GM23338 (cell line): ENCODE measurements at regions not wholly inside any gene's neighbourhood (a gene's known extent, or its start where the extent isn't known, plus 50 kb on each side); places are given as distances from the start of the nearest gene placed in this dataset.

Experiments used
- ATAC-seq: fragments of 200-7000 bp; cut with Tn5 transposase; 3 replicates; pipeline ENCODE4 v1.9.1; 2020
- DNase-seq: peaks from one replicate; pipeline ENCODE4 v3.0.0-alpha.2; 2015; ENCODE audit warnings: low spot score
- H2AFZ ChIP-seq: fragments of 200-600 bp; sonication (generic); 2 replicates; pipeline ENCODE4 v1.8.0; 2016; ENCODE audit warnings: antibody characterized with exemption, mild to moderate bottlenecking, moderate library complexity
- H3F3A ChIP-seq: fragments of 200-600 bp; sonication (generic); replicated peaks from 2 replicates; pipeline ENCODE4 v1.8.0; 2017; ENCODE audit warnings: antibody characterized with exemption, mixed run types, low read depth
- H3K27ac ChIP-seq: fragments of 200-600 bp; sonication (generic); 2 replicates; pipeline ENCODE4 v1.6.1; 2016; ENCODE audit warnings: low read depth
- H3K27me3 ChIP-seq: fragments of 200-600 bp; sonication (generic); 2 replicates; pipeline ENCODE4 v1.8.0; 2016; ENCODE audit warnings: mild to moderate bottlenecking, mixed run types, moderate library complexity; ENCODE audit not compliant: insufficient read depth
- H3K36me3 ChIP-seq: fragments of 200-600 bp; sonication (generic); 2 replicates; pipeline ENCODE4 v1.8.0; 2016; ENCODE audit warnings: mild to moderate bottlenecking; ENCODE audit not compliant: insufficient read depth
- H3K4me1 ChIP-seq: fragments of 200-600 bp; sonication (generic); 2 replicates; pipeline ENCODE4 v1.8.0; 2016; ENCODE audit warnings: mild to moderate bottlenecking, moderate library complexity; ENCODE audit not compliant: insufficient read depth
- H3K4me2 ChIP-seq: fragments of 200-600 bp; sonication (generic); 2 replicates; pipeline ENCODE4 v1.7.1; 2017; ENCODE audit warnings: mixed run types
- H3K4me3 ChIP-seq: fragments of 200-600 bp; sonication (generic); 2 replicates; pipeline ENCODE4 v1.6.1; 2016; ENCODE audit warnings: mixed run types
- H3K79me2 ChIP-seq: fragments of 200-600 bp; sonication (generic); replicated peaks from 2 replicates; pipeline ENCODE4 v1.8.0; 2017; ENCODE audit warnings: mild to moderate bottlenecking; ENCODE audit not compliant: insufficient read depth
- H3K9me2 ChIP-seq: fragments of 200-600 bp; sonication (generic); 2 replicates; pipeline ENCODE4 v1.8.0; 2017; ENCODE audit not compliant: insufficient read depth
- H4K20me1 ChIP-seq: fragments of 200-600 bp; sonication (generic); replicated peaks from 2 replicates; pipeline ENCODE4 v1.8.0; 2017; ENCODE audit warnings: mild to moderate bottlenecking; ENCODE audit not compliant: insufficient read depth
- H3K27ac Mint-ChIP-seq: 2 replicates; pipeline ENCODE4 v1.8.0; 2020; ENCODE audit warnings: inconsistent platforms, mild to moderate bottlenecking, moderate library complexity, mixed read lengths
- H3K27me3 Mint-ChIP-seq: 3 replicates; pipeline ENCODE4 v1.8.0; 2022; ENCODE audit warnings: low read depth, mild to moderate bottlenecking, moderate library complexity, mixed read lengths, inconsistent platforms; ENCODE audit not compliant: insufficient read depth, poor library complexity
- H3K36me3 Mint-ChIP-seq: 3 replicates; pipeline ENCODE4 v1.8.0; 2021; ENCODE audit warnings: low read depth, mild to moderate bottlenecking, inconsistent platforms, moderate library complexity, mixed read lengths
- H3K4me1 Mint-ChIP-seq: 3 replicates; pipeline ENCODE4 v1.8.0; 2020; ENCODE audit warnings: mild to moderate bottlenecking, inconsistent platforms, mixed read lengths
- H3K4me3 Mint-ChIP-seq: 3 replicates; pipeline ENCODE4 v1.8.0; 2021; ENCODE audit warnings: moderate library complexity, mild to moderate bottlenecking, inconsistent platforms, mixed read lengths
- H3K9me3 Mint-ChIP-seq: 3 replicates; pipeline ENCODE4 v1.8.0; 2020; ENCODE audit warnings: moderate library complexity, mild to moderate bottlenecking, inconsistent platforms, mixed read lengths
- CREB1 ChIP-seq: fragments of 250-450 bp; sonication (Bioruptor Pico); IDR thresholded peaks from 2 replicates; pipeline ENCODE4 v1.5.0; 2020; ENCODE audit warnings: low read depth, mild to moderate bottlenecking, moderate library complexity
- CTCF ChIP-seq, 2 experiments: fragments of 200-600 bp in 1 of 2; sonication (generic) in 1 of 2; conservative IDR thresholded peaks; 2 replicates each; pipeline versions ENCODE4 v1.5.1 to v1.6.1; 2016 to 2017; ENCODE audit warnings: antibody characterized with exemption in 2 of 2, low read depth in 2 of 2, mild to moderate bottlenecking in 2 of 2, moderate library complexity in 1 of 2
- EZH2 ChIP-seq: fragments of 200-600 bp; sonication (generic); IDR thresholded peaks from one replicate; pipeline ENCODE4 v1.8.0; 2017; ENCODE audit warnings: antibody characterized with exemption, mild to moderate bottlenecking, low read depth; ENCODE audit not compliant: unreplicated experiment
- EZH2phosphoT487 ChIP-seq: fragments of 200-600 bp; sonication (generic); IDR thresholded peaks from one replicate; pipeline ENCODE4 v1.8.1; 2018; ENCODE audit warnings: antibody characterized with exemption; ENCODE audit not compliant: unreplicated experiment
- JUNB ChIP-seq: IDR thresholded peaks from one replicate; pipeline ENCODE4 v1.6.1; 2016; ENCODE audit warnings: antibody characterized with exemption; ENCODE audit not compliant: unreplicated experiment
- NANOG ChIP-seq: IDR thresholded peaks from 2 replicates; pipeline ENCODE4 v1.6.1; 2016; ENCODE audit warnings: antibody characterized with exemption, borderline replicate concordance
- POLR2AphosphoS5 ChIP-seq: IDR thresholded peaks from 2 replicates; pipeline ENCODE4 v1.6.1; 2016; ENCODE audit warnings: antibody characterized with exemption, low read depth
- REST ChIP-seq: IDR thresholded peaks from one replicate; pipeline ENCODE4 v1.6.1; 2018; ENCODE audit warnings: antibody characterized with exemption; ENCODE audit not compliant: unreplicated experiment
- STAT1 ChIP-seq: IDR thresholded peaks from one replicate; pipeline ENCODE4 v1.6.1; 2016; ENCODE audit warnings: antibody characterized with exemption; ENCODE audit not compliant: unreplicated experiment
- ZNF114 ChIP-seq: fragments of 250-450 bp; sonication (Bioruptor Pico); IDR thresholded peaks from 2 replicates; pipeline ENCODE4 v1.5.0; 2020; ENCODE audit warnings: mild to moderate bottlenecking, moderate library complexity
- ZNF331 ChIP-seq: fragments of 250-450 bp; sonication (Bioruptor Pico); IDR thresholded peaks from 2 replicates; pipeline ENCODE4 v1.5.0; 2020; ENCODE audit warnings: low read depth, mild to moderate bottlenecking, moderate library complexity
- TF ChIP-seq, protein P1 (sequence below): fragments of 250-450 bp; sonication (Bioruptor Pico); IDR thresholded peaks from 2 replicates; pipeline ENCODE4 v1.5.0; 2020; ENCODE audit warnings: mild to moderate bottlenecking, moderate library complexity
- TF ChIP-seq, protein P2 (sequence below): IDR thresholded peaks from 2 replicates; pipeline ENCODE4 v1.6.1; 2016; ENCODE audit warnings: antibody characterized with exemption

GRCh38 chr12:84694116-84694515 is 218.5 kb downstream of the SLC6A15 start:
- no peaks in the 10 kb centered on the region for H3F3A ChIP-seq
- H3K4me2 ChIP-seq: no peak overlapping the region
- Mint-ChIP-seq H3K36me3 (peaks cover 4% of the 10 kb centered on the region; the same call in 1 of the 3 replicates), H3K9me3 (no peaks in the 10 kb centered on the region; the same call in 2 of the 3 replicates), H3K4me3 (no peak overlapping the region), H3K27me3 (no peaks in the 10 kb centered on the region), H3K27ac (no peak overlapping the region), H3K4me1 (peaks cover 59% of the 10 kb centered on the region)
- no peak for DNase-seq
- no peak overlapping the region for H3K27ac ChIP-seq
- H3K79me2 ChIP-seq: peaks cover 4% of the 10 kb centered on the region
- H4K20me1 ChIP-seq: no peaks in the 10 kb centered on the region
- H3K9me2 ChIP-seq: no peaks in the 10 kb centered on the region
- H3K27me3 ChIP-seq: no peaks in the 10 kb centered on the region
- TF ChIP-seq CTCF (conservative IDR thresholded peaks at IDR 0.05; ENCODE audit: low read depth in 2 of 2) (no peak), REST (no peak), JUNB (no peak), EZH2phosphoT487 (no peak), CREB1 (CRISPR knock-in tag) (no peak), POLR2AphosphoS5 (no peak), EZH2 (no peak), STAT1 (no peak), ZNF331 (no peak), ZNF114 (CRISPR knock-in tag) (no peak), NANOG (no peak)
- TF ChIP-seq, protein P1, sequence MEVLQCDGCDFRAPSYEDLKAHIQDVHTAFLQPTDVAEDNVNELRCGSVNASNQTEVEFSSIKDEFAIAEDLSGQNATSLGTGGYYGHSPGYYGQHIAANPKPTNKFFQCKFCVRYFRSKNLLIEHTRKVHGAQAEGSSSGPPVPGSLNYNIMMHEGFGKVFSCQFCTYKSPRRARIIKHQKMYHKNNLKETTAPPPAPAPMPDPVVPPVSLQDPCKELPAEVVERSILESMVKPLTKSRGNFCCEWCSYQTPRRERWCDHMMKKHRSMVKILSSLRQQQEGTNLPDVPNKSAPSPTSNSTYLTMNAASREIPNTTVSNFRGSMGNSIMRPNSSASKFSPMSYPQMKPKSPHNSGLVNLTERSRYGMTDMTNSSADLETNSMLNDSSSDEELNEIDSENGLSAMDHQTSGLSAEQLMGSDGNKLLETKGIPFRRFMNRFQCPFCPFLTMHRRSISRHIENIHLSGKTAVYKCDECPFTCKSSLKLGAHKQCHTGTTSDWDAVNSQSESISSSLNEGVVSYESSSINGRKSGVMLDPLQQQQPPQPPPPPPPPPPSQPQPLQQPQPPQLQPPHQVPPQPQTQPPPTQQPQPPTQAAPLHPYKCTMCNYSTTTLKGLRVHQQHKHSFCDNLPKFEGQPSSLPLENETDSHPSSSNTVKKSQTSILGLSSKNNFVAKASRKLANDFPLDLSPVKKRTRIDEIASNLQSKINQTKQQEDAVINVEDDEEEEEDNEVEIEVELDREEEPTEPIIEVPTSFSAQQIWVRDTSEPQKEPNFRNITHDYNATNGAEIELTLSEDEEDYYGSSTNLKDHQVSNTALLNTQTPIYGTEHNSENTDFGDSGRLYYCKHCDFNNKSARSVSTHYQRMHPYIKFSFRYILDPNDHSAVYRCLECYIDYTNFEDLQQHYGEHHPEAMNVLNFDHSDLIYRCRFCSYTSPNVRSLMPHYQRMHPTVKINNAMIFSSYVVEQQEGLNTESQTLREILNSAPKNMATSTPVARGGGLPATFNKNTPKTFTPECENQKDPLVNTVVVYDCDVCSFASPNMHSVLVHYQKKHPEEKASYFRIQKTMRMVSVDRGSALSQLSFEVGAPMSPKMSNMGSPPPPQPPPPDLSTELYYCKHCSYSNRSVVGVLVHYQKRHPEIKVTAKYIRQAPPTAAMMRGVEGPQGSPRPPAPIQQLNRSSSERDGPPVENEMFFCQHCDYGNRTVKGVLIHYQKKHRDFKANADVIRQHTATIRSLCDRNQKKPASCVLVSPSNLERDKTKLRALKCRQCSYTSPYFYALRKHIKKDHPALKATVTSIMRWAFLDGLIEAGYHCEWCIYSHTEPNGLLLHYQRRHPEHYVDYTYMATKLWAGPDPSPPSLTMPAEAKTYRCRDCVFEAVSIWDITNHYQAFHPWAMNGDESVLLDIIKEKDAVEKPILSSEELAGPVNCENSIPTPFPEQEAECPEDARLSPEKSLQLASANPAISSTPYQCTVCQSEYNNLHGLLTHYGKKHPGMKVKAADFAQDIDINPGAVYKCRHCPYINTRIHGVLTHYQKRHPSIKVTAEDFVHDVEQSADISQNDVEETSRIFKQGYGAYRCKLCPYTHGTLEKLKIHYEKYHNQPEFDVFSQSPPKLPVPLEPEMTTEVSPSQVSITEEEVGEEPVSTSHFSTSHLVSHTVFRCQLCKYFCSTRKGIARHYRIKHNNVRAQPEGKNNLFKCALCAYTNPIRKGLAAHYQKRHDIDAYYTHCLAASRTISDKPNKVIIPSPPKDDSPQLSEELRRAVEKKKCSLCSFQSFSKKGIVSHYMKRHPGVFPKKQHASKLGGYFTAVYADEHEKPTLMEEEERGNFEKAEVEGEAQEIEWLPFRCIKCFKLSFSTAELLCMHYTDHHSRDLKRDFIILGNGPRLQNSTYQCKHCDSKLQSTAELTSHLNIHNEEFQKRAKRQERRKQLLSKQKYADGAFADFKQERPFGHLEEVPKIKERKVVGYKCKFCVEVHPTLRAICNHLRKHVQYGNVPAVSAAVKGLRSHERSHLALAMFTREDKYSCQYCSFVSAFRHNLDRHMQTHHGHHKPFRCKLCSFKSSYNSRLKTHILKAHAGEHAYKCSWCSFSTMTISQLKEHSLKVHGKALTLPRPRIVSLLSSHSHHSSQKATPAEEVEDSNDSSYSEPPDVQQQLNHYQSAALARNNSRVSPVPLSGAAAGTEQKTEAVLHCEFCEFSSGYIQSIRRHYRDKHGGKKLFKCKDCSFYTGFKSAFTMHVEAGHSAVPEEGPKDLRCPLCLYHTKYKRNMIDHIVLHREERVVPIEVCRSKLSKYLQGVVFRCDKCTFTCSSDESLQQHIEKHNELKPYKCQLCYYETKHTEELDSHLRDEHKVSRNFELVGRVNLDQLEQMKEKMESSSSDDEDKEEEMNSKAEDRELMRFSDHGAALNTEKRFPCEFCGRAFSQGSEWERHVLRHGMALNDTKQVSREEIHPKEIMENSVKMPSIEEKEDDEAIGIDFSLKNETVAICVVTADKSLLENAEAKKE (CRISPR knock-in tag): no peak
- TF ChIP-seq, protein P2, sequence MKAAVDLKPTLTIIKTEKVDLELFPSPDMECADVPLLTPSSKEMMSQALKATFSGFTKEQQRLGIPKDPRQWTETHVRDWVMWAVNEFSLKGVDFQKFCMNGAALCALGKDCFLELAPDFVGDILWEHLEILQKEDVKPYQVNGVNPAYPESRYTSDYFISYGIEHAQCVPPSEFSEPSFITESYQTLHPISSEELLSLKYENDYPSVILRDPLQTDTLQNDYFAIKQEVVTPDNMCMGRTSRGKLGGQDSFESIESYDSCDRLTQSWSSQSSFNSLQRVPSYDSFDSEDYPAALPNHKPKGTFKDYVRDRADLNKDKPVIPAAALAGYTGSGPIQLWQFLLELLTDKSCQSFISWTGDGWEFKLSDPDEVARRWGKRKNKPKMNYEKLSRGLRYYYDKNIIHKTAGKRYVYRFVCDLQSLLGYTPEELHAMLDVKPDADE: no peak
- H3K36me3 ChIP-seq: no peaks in the 10 kb centered on the region
- H2AFZ ChIP-seq: no peak overlapping the region
- no peak overlapping the region for H3K4me3 ChIP-seq
- H3K4me1 ChIP-seq: peaks cover 55% of the 10 kb centered on the region
- ATAC-seq: no peak
